Breast epithelium (tissue), 3 donors: ENCODE measurements at regions not wholly inside any gene's neighbourhood (a gene's known extent, or its start where the extent isn't known, plus 50 kb on each side); places are given as distances from the start of the nearest gene placed in this dataset.

Source experiments
- CTCF ChIP-seq, 3 donors: fragments of 450-650 bp; IDR thresholded peaks; one replicate each; pipeline ENCODE4 v1.5.1; 2016 to 2017; ENCODE audit warnings: antibody characterized with exemption in 3 of 3, mild to moderate bottlenecking in 3 of 3, moderate library complexity in 3 of 3
- POLR2A ChIP-seq: fragments of 450-650 bp; IDR thresholded peaks from one replicate; pipeline ENCODE4 v1.6.1; 2016; ENCODE audit warnings: antibody characterized with exemption, mild to moderate bottlenecking, moderate library complexity
- POLR2AphosphoS5 ChIP-seq, 3 donors: sonication (generic); formaldehyde crosslinking; IDR thresholded peaks; one replicate each; pipeline ENCODE4 v1.6.1; 2017; ENCODE audit warnings: antibody characterized with exemption in 3 of 3

DNA sequence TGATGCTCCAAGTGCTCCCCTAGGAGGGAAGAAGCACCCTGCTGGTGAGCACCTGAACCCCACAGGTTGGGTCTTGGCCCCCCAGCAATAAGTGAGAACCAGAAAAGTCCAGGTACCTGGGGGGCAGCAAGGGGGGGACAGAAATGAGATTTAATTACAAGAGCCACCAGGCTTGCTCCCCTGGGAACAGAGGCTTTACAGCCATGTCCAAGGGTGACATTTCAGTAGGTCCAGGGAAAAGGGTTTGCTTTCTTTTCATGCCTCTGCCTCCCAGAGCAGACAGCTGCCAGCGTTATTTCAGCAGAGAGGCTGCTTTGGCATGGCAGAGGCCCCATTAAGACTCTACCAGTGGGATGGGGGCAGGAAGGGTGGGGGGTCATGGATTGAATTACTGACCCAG is 437.7 kb downstream of the BUD13 start:
- no peak for TF ChIP-seq POLR2AphosphoS5 (IDR thresholded peaks at IDR 0.05)
- TF ChIP-seq CTCF (IDR thresholded peaks at IDR 0.05): no peak
- TF ChIP-seq POLR2A: no peak
